KMS-11 (cell line): ENCODE measurements at regions not wholly inside any gene's neighbourhood (a gene's known extent, or its start where the extent isn't known, plus 50 kb on each side); places are given as distances from the start of the nearest gene placed in this dataset.

Experiments
- H2AFZ ChIP-seq: fragments of 200-600 bp; sonication (generic); 2 replicates; pipeline ENCODE4 v1.6.1; 2016; ENCODE audit warnings: antibody characterized with exemption, mixed run types, low read depth
- H3K27ac ChIP-seq: fragments of 200-600 bp; sonication (generic); 2 replicates; pipeline ENCODE4 v1.6.1; 2016; ENCODE audit warnings: mild to moderate bottlenecking, mixed run types
- H3K27me3 ChIP-seq: fragments of 200-600 bp; sonication (generic); 2 replicates; pipeline ENCODE4 v1.6.1; 2017; ENCODE audit warnings: mild to moderate bottlenecking, low read depth, mixed run types, moderate library complexity; ENCODE audit not compliant: insufficient read depth
- H3K36me3 ChIP-seq: fragments of 200-600 bp; sonication (generic); 2 replicates; pipeline ENCODE4 v1.6.1; 2017; ENCODE audit warnings: mild to moderate bottlenecking, mixed run types; ENCODE audit not compliant: insufficient read depth
- H3K4me1 ChIP-seq: fragments of 200-600 bp; sonication (generic); 2 replicates; pipeline ENCODE4 v1.6.1; 2016; ENCODE audit warnings: mild to moderate bottlenecking, low read depth, mixed run types; ENCODE audit not compliant: poor library complexity, severe bottlenecking
- H3K4me2 ChIP-seq: fragments of 200-600 bp; sonication (generic); 2 replicates; pipeline ENCODE4 v1.7.0; 2016; ENCODE audit warnings: mild to moderate bottlenecking, mixed run types
- H3K4me3 ChIP-seq: fragments of 200-600 bp; sonication (generic); IDR thresholded peaks from 2 replicates; pipeline ENCODE4 v1.6.1; 2017; ENCODE audit warnings: low read depth, low read length, mixed read lengths; ENCODE audit not compliant: insufficient read depth
- H3K79me2 ChIP-seq: fragments of 200-600 bp; sonication (generic); 2 replicates; pipeline ENCODE4 v1.6.1; 2016; ENCODE audit warnings: low read depth, mixed run types; ENCODE audit not compliant: insufficient read depth
- H3K9ac ChIP-seq: fragments of 200-600 bp; sonication (generic); 2 replicates; pipeline ENCODE4 v1.6.1; 2016; ENCODE audit warnings: mild to moderate bottlenecking, mixed run types
- H4K20me1 ChIP-seq: fragments of 200-600 bp; sonication (generic); 2 replicates; pipeline ENCODE4 v1.6.1; 2016; ENCODE audit warnings: mild to moderate bottlenecking, mixed run types; ENCODE audit not compliant: insufficient read depth
- CTCF ChIP-seq: fragments of 200-600 bp; sonication (generic); conservative IDR thresholded peaks from 2 replicates; pipeline ENCODE4 v1.6.1; 2017; ENCODE audit warnings: low read depth, mild to moderate bottlenecking, antibody characterized with exemption, low read length, moderate library complexity, mixed read lengths

DNA sequence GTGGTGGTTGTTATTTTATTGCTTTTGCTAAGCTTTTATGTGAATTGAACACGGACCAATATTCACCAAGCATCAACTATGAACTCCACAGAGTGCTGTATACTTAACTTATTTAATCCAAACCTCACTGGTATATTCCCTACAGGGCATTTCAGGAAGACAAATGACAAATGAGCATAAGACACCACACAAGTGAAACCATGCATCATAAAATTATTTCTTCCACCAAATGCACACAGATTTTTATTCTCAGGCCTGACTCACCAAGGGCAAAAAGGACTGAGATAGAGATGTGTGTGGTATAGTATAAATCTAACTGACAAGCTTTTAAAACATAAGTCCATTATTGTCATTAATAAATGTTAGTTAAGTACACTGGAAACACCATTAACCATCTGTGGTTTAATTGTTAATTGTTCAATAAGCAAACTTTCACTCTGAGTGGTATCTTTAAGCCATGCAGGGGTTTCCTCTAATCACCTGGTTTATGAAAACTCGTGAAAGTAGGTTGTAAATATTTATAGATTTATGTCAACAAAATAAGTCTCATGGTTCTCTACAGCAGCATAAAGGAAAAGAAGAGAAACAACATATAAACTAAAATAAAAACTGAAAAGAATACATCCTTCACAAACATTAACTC, 77.6 kb upstream of the CRIM1 start:
- Histone ChIP-seq H3K9ac (no peak overlapping the region), H3K4me3 (no peak overlapping the region), H3K4me1 (no peaks in the 10 kb centered on the region), H3K4me2 (no peak overlapping the region), H3K36me3 (no peaks in the 10 kb centered on the region), H3K27me3 (no peaks in the 10 kb centered on the region), H3K27ac (no peak overlapping the region), H3K79me2 (no peaks in the 10 kb centered on the region), H2AFZ (no peak overlapping the region), H4K20me1 (no peaks in the 10 kb centered on the region)
- TF ChIP-seq CTCF, result no peak

DNA sequence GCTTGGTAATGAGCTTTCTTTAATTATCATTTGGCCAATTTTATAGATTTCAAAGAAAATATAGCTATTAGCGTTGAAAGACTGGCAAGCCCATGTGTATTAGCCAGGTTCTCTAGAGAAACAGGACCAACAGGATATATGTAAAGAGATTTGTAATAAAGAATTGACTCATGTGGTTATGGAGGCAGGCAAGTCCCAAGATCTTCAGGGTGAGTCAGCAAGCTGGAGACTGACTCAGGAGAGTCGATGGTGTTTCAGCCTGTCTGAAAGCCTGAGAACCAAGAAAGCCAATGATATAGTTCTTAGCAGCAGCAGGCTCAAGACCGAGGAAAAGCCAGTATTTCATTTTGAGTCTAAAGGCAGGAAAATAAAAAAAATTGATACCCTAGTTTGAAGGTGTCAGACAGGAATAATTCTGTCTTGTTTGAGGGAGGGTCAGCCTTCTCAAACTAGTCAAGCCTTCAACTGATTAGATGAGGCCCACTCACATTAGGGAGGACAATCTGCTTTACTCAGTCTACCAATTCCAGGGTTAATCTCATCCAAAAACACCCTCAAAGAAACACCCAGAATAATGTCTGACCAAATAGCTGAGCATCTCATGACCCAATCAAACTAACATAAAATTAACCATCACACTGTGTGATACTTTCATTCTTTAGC, 78.3 kb upstream of the CRIM1 start:
- no peak overlapping the region for H3K4me3 ChIP-seq
- no peak for TF ChIP-seq CTCF
- no peak overlapping the region for H3K27ac ChIP-seq
- H3K36me3 ChIP-seq, result no peaks in the 10 kb centered on the region
- no peak overlapping the region for H3K9ac ChIP-seq
- no peaks in the 10 kb centered on the region for H3K27me3 ChIP-seq
- no peaks in the 10 kb centered on the region for H3K79me2 ChIP-seq
- H3K4me1 ChIP-seq, result no peaks in the 10 kb centered on the region
- H3K4me2 ChIP-seq, result no peak overlapping the region
- no peaks in the 10 kb centered on the region for H4K20me1 ChIP-seq
- no peak overlapping the region for H2AFZ ChIP-seq

DNA sequence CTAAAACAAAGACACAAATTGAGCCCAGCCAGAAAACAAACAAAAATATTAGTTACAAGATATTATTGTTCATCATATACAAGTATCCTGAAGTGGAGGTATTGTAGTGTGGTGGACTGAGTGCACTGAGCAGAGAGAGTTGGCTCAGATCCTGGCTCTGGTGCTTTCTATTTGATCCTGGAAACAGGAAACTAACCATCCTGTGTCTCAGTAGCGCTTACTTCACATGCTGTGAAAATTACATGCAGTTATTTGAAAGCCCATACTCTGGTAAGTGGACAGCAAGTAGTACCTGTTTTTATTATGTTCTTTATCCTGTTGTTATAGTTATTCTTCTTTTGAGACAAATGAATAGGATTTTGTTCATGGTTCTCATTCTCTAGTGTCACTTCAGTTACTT, 84.3 kb upstream of the CRIM1 start:
- H3K27me3 ChIP-seq, result no peaks in the 10 kb centered on the region
- H3K36me3 ChIP-seq, result no peaks in the 10 kb centered on the region
- no peak for TF ChIP-seq CTCF
- no peak overlapping the region for H3K9ac ChIP-seq
- H3K27ac ChIP-seq, result no peak overlapping the region
- H2AFZ ChIP-seq, result no peak overlapping the region
- no peak overlapping the region for H3K4me2 ChIP-seq
- H3K4me3 ChIP-seq, result no peak overlapping the region
- H3K79me2 ChIP-seq, result no peaks in the 10 kb centered on the region
- H3K4me1 ChIP-seq, result no peaks in the 10 kb centered on the region
- no peaks in the 10 kb centered on the region for H4K20me1 ChIP-seq

GRCh38 chr2:36270758-36271157, 84.8 kb upstream of the CRIM1 start:
- no peak overlapping the region for H3K9ac ChIP-seq
- no peak overlapping the region for H3K27ac ChIP-seq
- no peak for TF ChIP-seq CTCF
- no peak overlapping the region for H3K4me3 ChIP-seq
- no peaks in the 10 kb centered on the region for H4K20me1 ChIP-seq
- H2AFZ ChIP-seq, result no peak overlapping the region
- no peaks in the 10 kb centered on the region for H3K36me3 ChIP-seq
- H3K79me2 ChIP-seq, result no peaks in the 10 kb centered on the region
- no peaks in the 10 kb centered on the region for H3K4me1 ChIP-seq
- no peak overlapping the region for H3K4me2 ChIP-seq
- H3K27me3 ChIP-seq, result no peaks in the 10 kb centered on the region
